Ovary (tissue), 7 donors: ENCODE measurements at regions not wholly inside any gene's neighbourhood (a gene's known extent, or its start where the extent isn't known, plus 50 kb on each side); places are given as distances from the start of the nearest gene placed in this dataset.
A peak's percentile ranks its signal among the peaks of the same experiment; 100 is the strongest.

Experiments
- DNase-seq, 5 donors: peaks; one replicate each; pipeline ENCODE4 v3.0.0-alpha.2; 2019 to 2020
- H3K27ac ChIP-seq, 2 donors: fragments of 200-600 bp; one replicate each; pipeline versions ENCODE4 v1.5.1 to v1.8.0; 2019 to 2022
- H3K27me3 ChIP-seq: fragments of 200-600 bp; one replicate; pipeline ENCODE4 v1.8.0; 2022
- H3K36me3 ChIP-seq: fragments of 200-600 bp; sonication (generic); one replicate; pipeline ENCODE4 v1.5.1; 2019
- H3K4me1 ChIP-seq: one replicate; pipeline ENCODE4 v1.8.1; 2013; ENCODE audit warnings: mild to moderate bottlenecking, moderate library complexity; ENCODE audit not compliant: insufficient read depth
- H3K4me3 ChIP-seq: fragments of 200-600 bp; sonication (generic); one replicate; pipeline ENCODE4 v1.5.1; 2017
- H3K9me3 ChIP-seq, 2 donors: fragments of 200-600 bp in 1 of 2; sonication (generic) in 1 of 2; one replicate each; pipeline versions ENCODE4 v1.5.1 to v1.8.1; 2013 to 2019; ENCODE audit warnings: mild to moderate bottlenecking in 1 of 2, moderate library complexity in 1 of 2
- CTCF ChIP-seq, 3 donors: fragments of 450-650 bp in 2 of 3; fragments of 200-600 bp in 1 of 3; IDR thresholded peaks; one replicate each; pipeline versions ENCODE4 v1.5.1 to v1.8.0; 2016 to 2022; ENCODE audit warnings: antibody characterized with exemption in 3 of 3, mild to moderate bottlenecking in 1 of 3
- EP300 ChIP-seq: sonication (generic); formaldehyde crosslinking; IDR thresholded peaks from one replicate; pipeline ENCODE4 v1.6.1; 2017; ENCODE audit warnings: antibody characterized with exemption
- POLR2A ChIP-seq: fragments of 450-650 bp; IDR thresholded peaks from one replicate; pipeline ENCODE4 v1.6.1; 2017; ENCODE audit warnings: antibody characterized with exemption, mild to moderate bottlenecking, moderate library complexity
- WGBS, 3 donors: extraction: QIAGEN DNeasy Blood & Tissue Kit in 1 of 3; methylation state at CpG; one replicate each; pipeline versions ENCODE4 v1.1.5 to v1.1.7; 2013 to 2017; 5-methylcytosine and 5-hydroxymethylcytosine counted together
- intact Hi-C, 4 donors: fragments of 100-400 bp; cut with DNase I; formaldehyde crosslinking; loops; one replicate each; pipeline versions ENCODE4 v1.11.0 to v1.15.1; 2022 to 2023
- donor health status: DM: no; HTN: no; CAD: no; lungs with moderate emphysema.
- donor health status: DM: no; HTN: no; CAD: no.
- donor health status: Bipolar disorder and iron deficiency.
- donor health status: DM: no; HTN: no; CAD: no.
- donor health status: DM: yes; HTN: yes; CAD: no.

GRCh38 chr5:109486200-109486804 lies 76.5 kb upstream of the PJA2 start:
- Histone ChIP-seq H3K4me3 (no peak overlapping the region), H3K27me3 (no peaks in the 10 kb centered on the region), H3K27ac (no peak overlapping the region), H3K9me3 (no peaks in the 10 kb centered on the region), H3K4me1 (no peaks in the 10 kb centered on the region), H3K36me3 (no peaks in the 10 kb centered on the region)
- 82 to 86% (median 84%) methylated on average over 10 of the region's 10 CpGs for WGBS, 3 donors
- TF ChIP-seq EP300 (no peak), POLR2A (no peak), CTCF (IDR thresholded peaks at IDR 0.05) (no peak)
- intact Hi-C loops, result no loop called here
- no peak for DNase-seq

- intact Hi-C loops, result no loop called here
- no peaks in the 10 kb centered on the region for H3K9me3 ChIP-seq
- no peak overlapping the region for H3K27ac ChIP-seq
- 20 to 24% (median 22%) methylated on average over 8 of the region's 8 CpGs for WGBS, 3 donors
- no peak overlapping the region for H3K4me3 ChIP-seq
- no peaks in the 10 kb centered on the region for H3K4me1 ChIP-seq
- no peaks in the 10 kb centered on the region for H3K27me3 ChIP-seq
- peak in 2 of 5 donors; percentile 31 to 32 for DNase-seq
- no peaks in the 10 kb centered on the region for H3K36me3 ChIP-seq
- TF ChIP-seq POLR2A (no peak), EP300 (no peak), CTCF (IDR thresholded peaks at IDR 0.05) (no peak)
Observed at GRCh38 chr5:109485030-109485429, 75.3 kb upstream of the PJA2 start.

GRCh38 chr5:109484597-109484996 lies 74.8 kb upstream of the PJA2 start:
- Histone ChIP-seq H3K4me1 (no peaks in the 10 kb centered on the region), H3K27ac (no peak overlapping the region), H3K9me3 (no peaks in the 10 kb centered on the region), H3K4me3 (no peak overlapping the region), H3K36me3 (no peaks in the 10 kb centered on the region), H3K27me3 (no peaks in the 10 kb centered on the region)
- DNase-seq, result no peak
- intact Hi-C loops, result no loop called here
- TF ChIP-seq CTCF (IDR thresholded peaks at IDR 0.05) (no peak), POLR2A (no peak), EP300 (no peak)
- 12 to 41% (median 22%) methylated on average over 3 of the region's 3 CpGs for WGBS, 3 donors

- H3K36me3 ChIP-seq, result no peaks in the 10 kb centered on the region
- no peak overlapping the region for H3K4me3 ChIP-seq
- H3K9me3 ChIP-seq, result no peaks in the 10 kb centered on the region
- TF ChIP-seq POLR2A, result no peak
- no peak for TF ChIP-seq EP300
- TF ChIP-seq CTCF (IDR thresholded peaks at IDR 0.05), result no peak
- H3K4me1 ChIP-seq, result no peaks in the 10 kb centered on the region
- intact Hi-C loops, result no loop called here
- 44 to 53% (median 51%) methylated on average over 2 of the region's 2 CpGs for WGBS, 3 donors
- no peaks in the 10 kb centered on the region for H3K27me3 ChIP-seq
- H3K27ac ChIP-seq, result no peak overlapping the region
- DNase-seq, result no peak
Observed at GRCh38 chr5:109483395-109483971, 73.7 kb upstream of the PJA2 start.
